Mucosa of gallbladder (tissue), 1 donor: ENCODE measurements at regions not wholly inside any gene's neighbourhood (a gene's known extent, or its start where the extent isn't known, plus 50 kb on each side); places are given as distances from the start of the nearest gene placed in this dataset.

Source experiments
- DNase-seq: peaks from one replicate; pipeline ENCODE4 v3.0.0-alpha.2; 2020; ENCODE audit warnings: low spot score
- donor health status: DM: no; HTN: no; CAD: no.

DNA sequence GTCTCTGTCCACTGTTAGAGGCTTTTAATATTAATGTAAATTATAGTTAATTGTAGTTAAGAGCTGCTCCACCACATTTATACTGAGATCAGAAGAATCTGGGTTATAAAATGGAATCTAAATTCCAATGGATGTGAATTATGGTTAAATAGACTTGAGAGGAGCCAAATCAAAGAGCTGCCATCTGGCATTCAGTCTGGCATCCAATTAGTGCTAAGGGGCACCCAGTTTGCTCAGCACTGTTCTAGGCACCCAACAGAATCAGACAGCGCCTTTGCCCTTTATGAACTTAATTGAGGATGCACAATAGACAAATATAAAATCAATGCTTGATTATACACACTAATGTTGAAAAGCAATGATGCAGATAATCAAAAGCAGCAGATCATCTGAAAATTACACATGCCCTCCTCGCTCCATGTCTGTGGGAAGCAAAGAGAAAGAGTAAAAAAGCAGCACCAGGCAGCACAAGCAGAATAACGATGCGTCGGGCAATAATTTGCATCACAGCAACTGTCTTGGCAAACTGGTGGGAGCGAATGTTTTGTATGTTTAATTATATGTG, 310.1 kb downstream of the BRINP2 start:
- DNase-seq = no peak

DNA sequence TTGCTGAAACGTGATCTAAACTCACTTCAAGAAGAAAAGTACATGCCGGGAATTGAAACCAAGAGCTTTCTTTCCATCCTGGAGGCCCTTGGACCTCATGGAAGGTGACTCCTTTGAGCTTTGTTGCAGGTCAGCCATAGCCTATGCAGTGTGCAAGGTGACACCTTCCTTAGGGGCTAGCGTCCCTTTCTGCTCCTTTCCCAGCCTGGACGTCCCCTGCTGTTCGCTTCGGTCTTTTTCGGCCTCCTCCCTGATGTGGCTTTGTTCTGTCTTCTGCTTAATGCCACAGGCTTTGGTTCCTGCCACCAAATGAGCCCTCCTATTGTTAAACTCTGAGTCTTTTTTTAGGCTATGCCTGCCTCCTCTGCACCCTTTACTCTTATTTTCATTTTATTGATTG, 308.8 kb downstream of the BRINP2 start:
- no peak for DNase-seq

DNA sequence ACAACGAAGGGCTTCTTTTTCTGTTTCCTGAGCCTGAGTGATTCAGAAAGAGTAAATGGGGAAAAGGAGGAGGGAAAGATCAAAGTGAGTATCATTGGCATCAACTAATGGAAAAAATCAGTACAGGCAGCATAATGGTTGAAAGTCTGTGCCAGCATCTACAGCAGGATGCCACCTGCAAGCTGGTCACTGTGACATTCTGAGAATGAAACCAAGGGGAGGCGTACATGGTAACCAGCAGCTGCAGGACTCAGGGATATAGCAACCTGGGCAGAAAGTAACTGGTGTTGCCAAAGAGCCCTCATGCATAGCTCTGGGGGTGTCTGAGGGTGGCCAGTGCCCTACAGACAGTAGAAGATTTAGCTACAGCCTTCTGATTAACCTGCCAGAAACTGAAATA, 305.9 kb downstream of the BRINP2 start:
- no peak for DNase-seq

DNA sequence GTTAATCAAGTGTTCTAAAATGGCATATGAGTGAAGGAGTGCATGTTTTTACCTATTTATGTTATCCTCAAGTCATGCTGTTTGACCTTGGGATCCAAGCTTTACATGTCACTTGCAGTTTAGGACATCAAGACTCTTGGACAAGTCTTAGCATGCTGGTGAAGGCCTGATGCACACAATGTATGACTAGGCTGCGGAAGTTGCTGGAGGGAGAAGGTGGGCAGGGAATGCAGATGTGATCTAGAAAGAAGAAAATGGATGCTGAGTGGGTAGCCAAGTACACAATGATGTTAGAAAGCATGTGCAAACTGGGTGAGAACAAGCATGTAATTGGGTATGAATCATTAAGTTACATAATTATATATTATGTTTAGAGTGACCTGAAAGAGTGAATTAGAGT, 301.8 kb downstream of the BRINP2 start:
- DNase-seq = no peak

DNA sequence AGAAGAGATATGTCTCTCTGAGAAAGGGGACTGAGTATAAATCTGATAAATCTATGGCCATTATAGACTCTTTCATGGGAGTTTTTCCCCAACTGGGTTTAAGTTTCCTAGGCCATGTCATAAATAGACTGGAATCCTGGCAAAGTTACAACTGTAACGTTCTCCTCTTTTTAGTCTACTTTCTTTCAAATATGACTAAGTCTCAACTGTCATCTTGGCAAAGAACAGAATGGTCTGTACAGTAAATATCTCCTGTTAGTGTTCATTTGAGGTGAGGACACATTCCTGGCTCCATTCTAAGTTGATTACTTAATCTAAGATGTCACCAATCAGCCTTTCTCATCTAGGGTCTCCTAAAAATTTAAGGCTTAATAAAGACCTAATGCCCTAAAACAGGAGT, 300.5 kb downstream of the BRINP2 start:
- DNase-seq = no peak

DNA sequence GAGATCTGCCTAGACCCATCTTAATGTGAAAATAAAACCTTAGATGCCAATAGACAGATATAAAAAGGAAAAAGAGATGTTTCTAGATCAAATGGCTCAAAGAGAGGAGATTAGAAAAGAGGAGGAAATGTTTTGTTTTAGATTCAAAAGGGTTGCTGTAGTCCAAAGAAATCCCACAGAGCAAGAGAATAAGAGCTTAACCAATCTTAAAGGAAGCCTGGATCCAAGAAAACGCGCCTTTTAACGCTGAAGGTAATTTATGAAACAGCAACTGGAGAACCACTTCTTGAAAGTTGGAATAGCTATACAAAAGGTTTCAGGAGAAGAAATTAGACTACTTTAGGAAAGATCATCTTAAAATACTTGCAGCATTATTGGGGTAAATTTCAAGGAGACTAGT, 298.8 kb downstream of the BRINP2 start:
- DNase-seq = no peak

DNA sequence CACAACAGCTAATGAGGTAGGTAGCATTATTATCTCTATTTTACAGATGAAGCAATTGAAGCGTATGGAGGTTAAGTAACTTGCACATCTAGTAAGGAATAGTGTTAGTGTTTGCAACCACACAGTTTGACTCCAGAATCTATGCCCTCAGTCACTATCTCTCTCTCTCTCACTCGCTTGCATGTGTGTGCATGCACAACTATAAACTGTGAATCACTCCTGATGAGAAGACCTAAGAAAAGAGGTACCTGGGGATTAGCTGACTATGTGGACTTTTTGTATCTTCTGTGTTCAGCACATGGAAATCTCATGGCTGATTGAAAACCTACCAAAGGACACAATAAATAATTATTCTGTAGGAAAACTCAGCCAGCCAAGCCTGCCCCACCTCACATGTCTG, 295.5 kb downstream of the BRINP2 start:
- no peak for DNase-seq

DNA sequence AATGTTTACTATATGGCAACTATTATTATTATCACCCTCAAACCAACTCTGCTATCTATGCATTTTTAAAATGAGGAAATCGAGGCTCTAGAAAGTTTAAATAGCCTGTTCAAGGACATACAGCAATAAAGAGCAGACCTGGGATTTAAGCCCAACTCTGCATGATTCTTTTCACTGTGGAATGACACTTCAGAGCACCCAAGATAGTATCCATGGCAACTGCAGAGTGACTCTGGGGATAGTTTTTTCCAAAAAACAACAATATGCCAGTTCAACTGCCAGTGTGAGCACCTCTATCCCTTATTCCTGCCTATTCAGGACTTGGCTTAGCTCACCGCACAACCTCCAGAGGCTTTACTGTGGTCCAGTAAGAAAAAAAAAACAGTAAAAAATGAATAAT, 293.9 kb downstream of the BRINP2 start:
- DNase-seq = no peak

DNA sequence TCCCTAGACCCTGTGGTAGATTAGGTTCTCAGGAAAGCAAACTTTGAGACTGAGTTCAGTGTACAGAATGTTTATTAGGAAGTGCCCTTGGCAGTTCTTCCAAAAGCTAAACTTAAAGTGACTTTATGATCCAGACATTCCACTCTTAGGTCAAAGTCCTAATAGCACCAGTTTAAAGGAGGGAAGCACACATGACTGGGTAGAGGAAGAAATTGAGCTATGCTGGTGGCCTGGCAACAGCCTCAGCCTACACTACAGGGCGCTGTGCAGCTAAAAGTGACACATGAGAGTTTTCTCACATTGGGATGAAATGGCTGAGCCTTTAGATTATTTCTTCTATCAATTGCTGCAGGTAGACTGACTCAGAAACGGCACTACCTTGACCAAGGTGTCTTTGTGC, 280.4 kb downstream of the BRINP2 start:
- DNase-seq = peak; percentile 41

DNA sequence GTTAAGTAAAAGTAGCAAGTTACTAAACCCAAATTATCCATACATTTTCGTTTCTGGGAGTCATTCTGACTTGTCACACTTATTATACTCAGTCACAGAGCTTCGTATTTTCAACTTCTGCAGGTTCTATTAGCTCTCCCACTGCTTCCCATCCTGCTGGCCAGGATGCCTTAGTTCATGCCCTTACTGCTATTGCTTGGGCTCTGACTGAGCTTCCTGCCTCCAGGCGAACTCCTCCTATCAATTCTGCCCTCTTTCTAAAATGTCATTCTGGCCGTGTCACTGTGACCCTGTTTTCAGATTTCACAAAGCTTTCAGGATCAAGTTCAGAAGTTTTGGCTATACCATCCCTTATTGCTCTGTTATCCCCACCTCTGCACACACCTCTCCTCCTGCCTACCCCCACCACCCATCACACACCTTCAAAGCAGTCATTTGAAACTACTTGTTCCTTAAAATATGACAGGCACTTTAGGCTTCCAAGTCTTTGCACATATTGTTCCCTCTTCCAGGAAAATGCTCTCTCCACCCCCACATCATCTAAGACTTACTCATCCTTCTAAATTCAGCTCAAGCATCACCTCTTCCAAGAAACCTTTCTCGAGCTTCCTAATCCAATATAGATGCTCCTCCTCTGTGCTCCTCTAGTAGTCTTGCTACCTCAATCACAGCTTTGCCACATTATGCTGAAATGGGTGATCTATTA, 278.0 kb downstream of the BRINP2 start:
- no peak for DNase-seq

DNA sequence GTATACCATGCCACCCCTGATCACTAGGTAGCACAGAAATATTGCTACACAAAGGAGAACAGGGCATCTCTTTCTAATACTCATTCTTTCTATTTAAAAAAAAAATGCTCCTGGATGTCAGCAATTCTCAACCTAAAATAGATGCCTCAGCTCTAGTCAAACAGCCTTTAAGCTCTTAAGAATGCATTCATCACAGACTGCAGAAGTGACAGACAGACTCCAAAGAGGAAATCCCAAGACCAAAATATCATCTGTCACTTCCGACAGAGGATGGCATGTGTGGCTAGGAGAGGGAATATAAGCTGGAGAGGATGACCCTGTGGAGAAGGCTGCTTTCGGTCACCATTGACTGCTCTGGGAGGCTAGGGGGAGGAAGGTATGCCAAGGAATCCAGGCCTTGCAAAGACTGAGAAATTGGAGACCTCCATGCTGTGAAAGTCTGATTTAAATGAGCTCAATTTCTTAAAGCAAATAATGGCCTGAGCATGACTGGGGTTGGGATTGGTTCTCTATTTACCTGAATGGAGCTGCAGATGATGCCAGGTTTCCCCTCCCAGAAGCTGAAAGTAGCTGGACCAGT, 277.4 kb downstream of the BRINP2 start:
- no peak for DNase-seq

DNA sequence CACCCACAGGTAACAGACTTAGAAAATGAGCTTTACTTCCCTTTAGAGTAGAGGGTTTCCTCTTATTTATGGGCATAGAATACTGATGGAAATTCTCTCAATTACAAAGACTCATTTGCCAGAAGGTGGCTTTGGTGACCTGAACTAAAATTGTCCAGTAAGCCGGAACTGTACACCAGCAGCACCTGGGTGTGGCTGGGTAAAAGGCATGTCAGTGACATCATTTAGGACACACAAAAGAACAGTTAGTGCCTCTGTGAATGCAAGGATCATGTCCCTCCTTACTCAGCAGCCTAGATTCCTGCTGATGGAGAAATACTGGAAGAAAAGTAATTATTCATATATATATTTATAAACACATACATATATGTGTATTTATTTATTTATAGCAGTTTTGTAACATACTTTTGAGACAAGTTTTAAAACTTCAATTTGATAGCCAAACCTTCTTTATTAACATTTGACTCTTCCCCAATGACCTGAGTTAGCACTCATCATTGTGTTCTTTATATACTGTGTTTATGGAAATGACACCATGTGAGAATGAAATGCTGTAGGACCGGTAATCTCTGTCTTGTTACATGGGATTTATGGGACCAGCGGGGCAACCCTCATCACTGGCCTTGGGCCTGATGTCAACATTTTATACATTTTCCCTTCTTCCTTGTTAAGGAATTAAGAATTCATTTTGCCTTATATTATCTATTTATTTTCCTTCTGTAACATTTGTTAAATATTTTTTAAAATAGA, 274.4 kb downstream of the BRINP2 start:
- DNase-seq = no peak

DNA sequence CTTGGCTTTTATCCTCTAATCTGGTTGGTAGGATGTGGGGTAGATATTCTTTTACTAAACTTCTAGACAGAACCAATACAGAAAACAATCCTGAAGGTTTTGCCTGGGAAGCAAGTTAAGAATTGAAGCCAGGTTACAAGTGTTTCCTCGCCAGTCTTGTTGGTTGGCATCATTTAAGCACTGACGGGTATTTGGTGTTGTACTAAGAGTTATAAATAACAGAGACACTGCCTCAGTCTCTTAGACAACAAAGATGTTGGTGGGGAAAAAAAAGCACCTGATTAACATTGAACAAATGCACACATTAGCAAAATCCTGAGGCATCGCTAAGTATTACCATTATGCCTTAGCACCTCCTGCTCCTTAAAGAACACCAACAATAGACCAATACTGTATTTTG, 272.2 kb downstream of the BRINP2 start:
- no peak for DNase-seq

DNA sequence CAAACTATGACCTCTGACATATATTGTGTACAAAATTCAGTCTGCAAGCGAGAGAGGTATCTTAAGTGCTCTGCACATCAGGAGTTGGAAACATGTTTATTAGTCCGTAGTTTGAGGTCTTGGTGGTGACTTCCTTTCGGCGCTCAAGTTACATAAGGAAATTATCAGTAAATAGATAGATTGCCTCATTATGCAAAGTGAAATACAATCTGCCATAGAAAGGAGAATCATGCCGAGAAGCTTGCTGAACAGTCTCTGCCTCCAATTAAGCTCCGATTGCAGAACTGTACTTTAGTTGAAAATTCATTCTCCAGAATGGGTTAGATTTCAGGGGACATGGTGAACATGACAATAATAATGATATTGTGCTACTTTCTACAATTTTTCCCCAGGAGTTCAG, 271.8 kb downstream of the BRINP2 start:
- DNase-seq = no peak

DNA sequence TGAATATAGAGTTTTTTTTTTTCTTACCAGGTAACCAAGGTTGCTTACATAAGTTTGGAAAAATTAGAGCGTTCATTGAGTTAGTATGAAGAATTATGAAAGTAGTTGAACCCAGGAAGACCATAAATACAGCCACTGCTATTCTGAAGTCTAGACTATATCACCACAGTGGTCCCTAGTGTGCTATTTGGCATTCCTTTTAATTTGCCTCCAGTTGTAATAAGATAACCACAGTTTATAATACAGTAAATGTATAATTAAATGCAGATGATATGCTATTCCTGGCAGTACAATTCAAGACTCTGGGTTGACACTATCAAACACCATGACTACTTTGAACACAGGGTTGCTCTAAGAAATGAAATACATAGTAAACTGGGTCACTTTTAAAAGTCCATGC, 270.5 kb downstream of the BRINP2 start:
- no peak for DNase-seq

DNA sequence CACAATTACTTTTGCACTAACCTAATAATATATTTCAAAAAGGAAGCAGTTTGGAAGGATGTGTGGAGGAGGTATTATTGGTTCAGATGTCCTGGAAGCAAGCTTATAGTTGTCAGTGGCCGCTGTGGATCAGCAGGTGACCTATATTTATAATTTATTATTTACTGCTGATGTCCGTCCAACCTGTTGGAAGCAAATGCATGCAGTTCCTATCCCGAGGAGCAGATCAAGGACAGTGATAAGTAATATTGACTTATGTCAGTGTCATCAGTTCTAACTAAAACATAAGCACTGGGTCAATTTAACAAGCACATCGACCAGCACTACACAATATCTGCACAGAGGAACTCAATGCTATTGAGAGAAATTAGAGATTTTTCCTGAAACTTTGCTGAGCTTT, 270.1 kb downstream of the BRINP2 start:
- DNase-seq = no peak

DNA sequence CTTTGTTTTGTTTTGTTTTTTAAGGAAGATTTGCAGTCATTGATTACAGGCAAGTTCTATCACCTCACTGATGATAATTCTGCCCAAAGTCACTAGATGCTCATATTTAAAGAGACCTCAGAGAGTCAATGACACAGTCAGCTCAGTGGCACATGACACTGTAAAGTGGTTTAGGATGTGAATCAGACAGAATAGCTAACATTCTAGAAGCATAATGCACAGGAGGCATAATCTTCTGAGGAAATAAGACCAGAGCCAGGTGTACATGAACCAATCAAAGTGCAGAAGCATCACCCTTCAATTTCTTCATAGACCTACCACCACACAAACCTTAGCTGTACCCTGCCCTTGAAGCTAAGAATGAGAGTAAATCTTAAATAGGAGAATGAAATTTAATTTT, 268.5 kb downstream of the BRINP2 start:
- DNase-seq = no peak

DNA sequence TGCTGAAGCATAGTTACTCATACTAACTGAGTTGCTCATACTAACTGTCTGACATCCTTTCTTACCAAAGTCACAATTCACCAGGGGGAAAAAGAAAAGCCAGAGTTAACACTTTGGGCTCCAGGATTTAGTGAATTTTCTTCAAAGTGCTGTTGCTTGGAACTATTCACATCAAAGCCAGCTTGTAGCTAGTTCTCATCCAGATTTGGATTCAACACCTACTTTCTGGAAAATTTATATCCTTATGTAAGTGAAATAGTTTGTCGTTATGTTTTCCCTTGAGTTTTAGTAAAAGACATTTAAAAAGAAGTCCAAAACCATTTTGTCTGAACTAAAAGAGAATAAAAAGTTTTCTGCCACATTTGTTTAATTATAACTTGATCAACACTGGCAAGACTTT, 264.6 kb downstream of the BRINP2 start:
- DNase-seq = no peak

DNA sequence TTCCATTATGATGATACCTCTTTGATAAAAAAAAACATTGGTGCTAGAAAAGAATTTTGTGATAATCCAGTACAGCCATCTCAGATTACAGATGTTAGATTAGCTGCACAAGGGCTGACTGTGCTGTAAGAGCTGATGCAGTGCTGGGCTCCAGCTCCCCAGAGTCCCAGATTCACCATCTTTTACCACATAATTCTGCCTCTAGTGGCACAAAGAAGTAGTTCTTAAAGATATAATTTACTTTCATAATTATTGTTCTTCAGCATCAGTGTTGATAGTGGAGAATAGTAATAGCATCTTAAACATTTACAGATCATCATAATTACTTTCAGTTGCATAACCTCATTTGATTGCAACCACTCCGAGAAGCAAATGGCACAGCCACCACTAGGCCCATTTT, 262.1 kb downstream of the BRINP2 start:
- no peak for DNase-seq

DNA sequence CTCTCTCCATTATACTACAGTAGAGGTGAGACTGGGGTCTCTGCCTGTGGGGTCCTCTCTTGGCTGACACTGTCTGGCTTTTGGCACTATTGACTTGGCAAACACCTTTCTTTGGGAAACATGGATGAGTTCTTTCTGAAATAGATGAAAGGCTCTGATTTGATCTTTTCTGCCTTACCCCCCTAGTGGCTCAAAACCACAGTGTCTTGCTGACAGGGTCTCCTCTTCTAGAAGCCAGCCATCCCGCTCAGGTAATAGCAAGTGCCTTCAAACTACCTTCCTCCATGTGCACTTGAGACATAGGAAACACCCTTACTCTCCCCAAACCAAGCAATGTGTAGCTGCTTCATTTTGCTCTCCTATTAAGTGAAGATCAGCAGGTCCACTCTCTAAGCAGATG, 260.4 kb downstream of the BRINP2 start:
- no peak for DNase-seq

DNA sequence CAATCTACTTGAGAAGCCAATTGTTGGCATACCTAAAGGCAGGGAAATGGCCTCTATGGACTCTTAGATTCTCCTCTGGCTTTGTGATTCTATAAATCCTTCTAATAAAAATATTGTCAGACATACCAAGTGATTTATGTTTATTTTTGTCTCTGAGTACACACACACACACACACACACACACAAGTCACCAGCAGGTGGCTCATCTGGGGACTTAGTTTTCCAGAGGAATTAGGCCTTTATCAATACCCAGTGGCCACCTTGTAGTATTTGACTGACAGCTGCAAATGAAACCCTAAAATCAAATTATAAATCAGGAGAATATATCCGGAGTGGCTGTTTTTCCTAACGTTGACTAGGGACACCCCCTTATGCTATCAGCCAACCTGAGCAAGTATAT, 258.5 kb downstream of the BRINP2 start:
- DNase-seq = no peak

DNA sequence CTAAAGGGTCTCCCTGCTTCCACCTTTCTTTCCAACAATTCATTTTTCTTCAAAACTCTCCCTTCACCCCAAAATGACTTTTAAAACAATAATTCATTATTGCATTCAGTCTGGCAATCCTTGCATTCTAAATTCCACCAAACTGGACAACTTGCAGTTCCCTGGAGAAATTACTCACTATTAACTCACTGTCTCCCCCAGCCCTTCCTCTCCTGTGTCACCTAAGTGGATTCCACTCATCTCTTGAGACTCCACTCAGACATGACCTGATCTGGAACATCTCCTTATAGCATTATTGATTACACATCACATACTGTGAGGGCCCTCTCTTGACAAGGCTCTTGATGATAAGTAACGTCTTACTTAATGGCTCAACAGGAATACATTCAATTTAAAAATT, 257.1 kb downstream of the BRINP2 start:
- no peak for DNase-seq

DNA sequence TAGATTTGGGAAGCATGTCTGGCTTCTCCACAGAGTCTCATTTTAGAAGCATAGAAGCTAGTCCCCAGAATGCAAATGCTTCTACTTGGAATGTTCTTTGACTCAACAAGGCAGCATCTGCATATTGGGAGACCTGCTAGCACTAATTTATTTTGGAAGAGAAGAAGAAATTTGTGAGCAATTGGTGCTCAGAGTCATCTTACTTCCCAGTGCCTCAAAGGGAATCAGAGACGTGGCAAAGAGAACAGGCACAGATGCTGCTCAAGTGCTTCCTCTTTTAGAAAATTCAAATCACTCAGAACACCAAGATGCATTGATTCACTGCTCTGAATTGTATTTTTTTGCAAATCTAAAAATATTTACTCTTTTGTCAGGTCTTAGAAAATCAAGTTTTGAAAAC, 255.7 kb downstream of the BRINP2 start:
- no peak for DNase-seq
